Endodermal cell (in vitro differentiated cells): ENCODE measurements at regions not wholly inside any gene's neighbourhood (a gene's known extent, or its start where the extent isn't known, plus 50 kb on each side); places are given as distances from the start of the nearest gene placed in this dataset.

ENCODE experiments used
- DNase-seq: peaks from one replicate; pipeline ENCODE4 v3.0.0-alpha.2; 2017
- H3K27ac ChIP-seq: 2 replicates; pipeline ENCODE4 v1.5.1; 2013; ENCODE audit warnings: mild to moderate bottlenecking, low read depth, low read length, moderate library complexity
- H3K27me3 ChIP-seq: 2 replicates; pipeline ENCODE4 v1.6.1; 2013; ENCODE audit warnings: mild to moderate bottlenecking, low read length, moderate library complexity; ENCODE audit not compliant: insufficient read depth, control insufficient read depth, poor library complexity, severe bottlenecking
- H3K36me3 ChIP-seq: 2 replicates; pipeline ENCODE4 v1.7.0; 2013; ENCODE audit warnings: mild to moderate bottlenecking, low read length, moderate library complexity; ENCODE audit not compliant: control insufficient read depth, insufficient read depth
- H3K4me1 ChIP-seq: one replicate; pipeline ENCODE4 v1.7.0; 2013; ENCODE audit warnings: low read length; ENCODE audit not compliant: control insufficient read depth, insufficient read depth
- H3K4me3 ChIP-seq: 2 replicates; pipeline ENCODE4 v1.5.1; 2013; ENCODE audit warnings: mild to moderate bottlenecking, low read length, moderate library complexity
- H3K9ac ChIP-seq: 2 replicates; pipeline ENCODE4 v1.6.1; 2013; ENCODE audit warnings: mild to moderate bottlenecking, low read length, moderate library complexity; ENCODE audit not compliant: poor library complexity, severe bottlenecking; ENCODE audit errors: extremely low read depth
- H3K9me3 ChIP-seq: 2 replicates; pipeline ENCODE4 v1.6.1; 2013; ENCODE audit warnings: mild to moderate bottlenecking, low read length, moderate library complexity; ENCODE audit not compliant: control insufficient read depth
- H3K27ac Mint-ChIP-seq: 2 replicates; pipeline ENCODE4 v1.8.0; 2020; ENCODE audit warnings: mixed read lengths
- H3K27me3 Mint-ChIP-seq: 2 replicates; pipeline ENCODE4 v1.8.0; 2021; ENCODE audit warnings: mild to moderate bottlenecking, mixed read lengths; ENCODE audit not compliant: insufficient read depth
- H3K36me3 Mint-ChIP-seq: 2 replicates; pipeline ENCODE4 v1.8.0; 2020; ENCODE audit warnings: low read depth, mixed read lengths
- H3K4me1 Mint-ChIP-seq: 2 replicates; pipeline ENCODE4 v1.8.0; 2020; ENCODE audit warnings: mixed read lengths
- H3K4me3 Mint-ChIP-seq: 2 replicates; pipeline ENCODE4 v1.8.0; 2020; ENCODE audit warnings: mild to moderate bottlenecking, moderate library complexity, mixed read lengths
- H3K9me3 Mint-ChIP-seq: 2 replicates; pipeline ENCODE4 v1.8.0; 2020; ENCODE audit warnings: mild to moderate bottlenecking, mixed read lengths
- CTCF ChIP-seq: fragments of 200-600 bp; sonication (generic); conservative IDR thresholded peaks from 2 replicates; pipeline ENCODE4 v1.5.0; 2021; ENCODE audit warnings: antibody characterized with exemption, mild to moderate bottlenecking
- WGBS, 2 experiments: methylation state at CpG; one replicate each; pipeline versions ENCODE4 v1.1.5 to v1.1.7; 2013; ENCODE audit warnings: missing lambda C conversion rate in 2 of 2, mixed read lengths in 1 of 2; ENCODE audit not compliant: insufficient coverage in 1 of 2, insufficient read length in 1 of 2; 5-methylcytosine and 5-hydroxymethylcytosine counted together

GRCh38 chr1:234833646-234834045 is 223.7 kb upstream of the IRF2BP2 start:
- H3K27ac ChIP-seq: no peak overlapping the region
- no peaks in the 10 kb centered on the region for H3K36me3 Mint-ChIP-seq
- H3K4me3 Mint-ChIP-seq: no peak overlapping the region
- H3K4me1 ChIP-seq: no peaks in the 10 kb centered on the region
- no peaks in the 10 kb centered on the region for H3K4me1 Mint-ChIP-seq
- no peak overlapping the region for H3K9ac ChIP-seq
- DNase-seq: no peak
- peaks cover 3% of the 10 kb centered on the region for H3K9me3 Mint-ChIP-seq
- no peak overlapping the region for H3K27ac Mint-ChIP-seq
- no peaks in the 10 kb centered on the region for H3K36me3 ChIP-seq
- no peaks in the 10 kb centered on the region for H3K9me3 ChIP-seq
- no peak for TF ChIP-seq CTCF
- peaks cover 2% of the 10 kb centered on the region for H3K27me3 Mint-ChIP-seq
- H3K27me3 ChIP-seq: no peaks in the 10 kb centered on the region
- WGBS, 2 experiments: 94% methylated on average over 2 to 4 of the region's 4 CpGs
- H3K4me3 ChIP-seq: no peak overlapping the region

GRCh38 chr1:234833118-234833517 is 223.1 kb upstream of the IRF2BP2 start:
- peaks cover 4% of the 10 kb centered on the region for H3K27me3 Mint-ChIP-seq
- no peaks in the 10 kb centered on the region for H3K36me3 ChIP-seq
- H3K4me3 Mint-ChIP-seq: no peak overlapping the region
- DNase-seq: no peak
- no peak overlapping the region for H3K27ac ChIP-seq
- H3K9ac ChIP-seq: no peak overlapping the region
- no peaks in the 10 kb centered on the region for H3K4me1 Mint-ChIP-seq
- no peaks in the 10 kb centered on the region for H3K9me3 ChIP-seq
- H3K9me3 Mint-ChIP-seq: peaks cover 3% of the 10 kb centered on the region
- H3K4me3 ChIP-seq: no peak overlapping the region
- H3K27ac Mint-ChIP-seq: no peak overlapping the region
- no peaks in the 10 kb centered on the region for H3K4me1 ChIP-seq
- WGBS, 2 experiments: 91 to 96% methylated on average over 4 of the region's 4 CpGs
- no peak for TF ChIP-seq CTCF
- no peaks in the 10 kb centered on the region for H3K36me3 Mint-ChIP-seq
- no peaks in the 10 kb centered on the region for H3K27me3 ChIP-seq

GRCh38 chr1:234827656-234828055 is 217.7 kb upstream of the IRF2BP2 start:
- Histone ChIP-seq H3K27ac (no peak overlapping the region), H3K4me1 (no peaks in the 10 kb centered on the region), H3K4me3 (no peak overlapping the region), H3K9me3 (no peaks in the 10 kb centered on the region), H3K36me3 (no peaks in the 10 kb centered on the region), H3K9ac (no peak overlapping the region), H3K27me3 (peaks cover 7% of the 10 kb centered on the region)
- H3K4me3 Mint-ChIP-seq: no peak overlapping the region
- no peak for DNase-seq
- no peak overlapping the region for H3K27ac Mint-ChIP-seq
- no peaks in the 10 kb centered on the region for H3K4me1 Mint-ChIP-seq
- WGBS, 2 experiments: 90 to 92% methylated on average over 7 of the region's 7 CpGs
- H3K36me3 Mint-ChIP-seq: no peaks in the 10 kb centered on the region
- H3K27me3 Mint-ChIP-seq: peaks cover 6% of the 10 kb centered on the region
- H3K9me3 Mint-ChIP-seq: no peaks in the 10 kb centered on the region
- TF ChIP-seq CTCF: no peak
